ENCODE measurements at regions not wholly inside any gene's neighbourhood (a gene's known extent, or its start where the extent isn't known, plus 50 kb on each side); places are given as distances from the start of the nearest gene placed in this dataset.

DNA sequence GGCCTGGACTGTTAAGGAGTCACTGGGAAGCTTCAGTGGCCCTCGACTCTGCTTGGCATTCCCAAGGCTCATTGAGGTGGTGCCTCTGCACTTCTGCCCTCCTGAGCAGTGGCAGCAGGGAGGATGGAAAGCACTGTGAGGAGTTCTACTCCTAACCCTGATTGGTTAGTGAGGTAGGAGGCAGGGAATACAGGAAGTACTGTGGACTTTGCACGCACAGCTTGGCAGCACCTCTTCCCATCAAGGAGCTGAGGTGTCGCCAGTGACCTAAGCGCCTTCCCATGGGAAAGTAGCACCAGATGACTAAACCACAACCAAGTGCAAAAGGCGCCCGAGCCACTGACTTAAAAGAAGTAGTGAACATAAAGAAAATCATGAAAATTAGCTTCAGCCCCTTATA is 152.5 kb upstream of the CADM1 start:
- TF ChIP-seq, protein P1, sequence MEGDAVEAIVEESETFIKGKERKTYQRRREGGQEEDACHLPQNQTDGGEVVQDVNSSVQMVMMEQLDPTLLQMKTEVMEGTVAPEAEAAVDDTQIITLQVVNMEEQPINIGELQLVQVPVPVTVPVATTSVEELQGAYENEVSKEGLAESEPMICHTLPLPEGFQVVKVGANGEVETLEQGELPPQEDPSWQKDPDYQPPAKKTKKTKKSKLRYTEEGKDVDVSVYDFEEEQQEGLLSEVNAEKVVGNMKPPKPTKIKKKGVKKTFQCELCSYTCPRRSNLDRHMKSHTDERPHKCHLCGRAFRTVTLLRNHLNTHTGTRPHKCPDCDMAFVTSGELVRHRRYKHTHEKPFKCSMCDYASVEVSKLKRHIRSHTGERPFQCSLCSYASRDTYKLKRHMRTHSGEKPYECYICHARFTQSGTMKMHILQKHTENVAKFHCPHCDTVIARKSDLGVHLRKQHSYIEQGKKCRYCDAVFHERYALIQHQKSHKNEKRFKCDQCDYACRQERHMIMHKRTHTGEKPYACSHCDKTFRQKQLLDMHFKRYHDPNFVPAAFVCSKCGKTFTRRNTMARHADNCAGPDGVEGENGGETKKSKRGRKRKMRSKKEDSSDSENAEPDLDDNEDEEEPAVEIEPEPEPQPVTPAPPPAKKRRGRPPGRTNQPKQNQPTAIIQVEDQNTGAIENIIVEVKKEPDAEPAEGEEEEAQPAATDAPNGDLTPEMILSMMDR (IDR thresholded peaks at IDR 0.05; ENCODE audit: insufficient read depth, low read depth, low read length), result no peak
- no peak for DNase-seq (ENCODE audit: low read depth)

GRCh38 chr11:115656041-115656440 is 151.8 kb upstream of the CADM1 start:
- no peak for DNase-seq (ENCODE audit: low read depth)
- TF ChIP-seq, protein P1 (IDR thresholded peaks at IDR 0.05; ENCODE audit: insufficient read depth, low read depth, low read length), result no peak
- no peak overlapping the region for H3K4me3 ChIP-seq (ENCODE audit: low read depth, low read length)

More for the DNA sequence above, 152.5 kb upstream of the CADM1 start:
- H3K4me3 ChIP-seq (ENCODE audit: low read depth, low read length), result no peak overlapping the region

DNA sequence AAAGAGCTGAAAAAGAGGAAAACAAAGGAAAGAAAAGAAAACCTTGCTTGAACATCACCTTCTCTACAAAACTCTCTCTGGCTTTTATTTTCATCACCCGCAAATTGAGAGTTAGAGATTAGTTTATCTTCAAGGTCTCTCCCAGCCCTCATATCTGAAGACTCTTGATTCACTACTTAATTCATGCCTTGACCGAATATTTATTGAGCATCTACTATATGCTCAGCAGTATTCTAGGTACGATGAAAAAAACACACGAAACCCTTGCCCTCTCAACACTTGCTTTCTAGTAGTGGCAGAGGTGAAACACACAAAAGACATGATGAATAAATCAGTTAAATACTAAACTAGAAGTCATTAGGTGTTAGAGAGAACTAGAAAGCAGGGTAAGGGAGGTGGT is 150.6 kb upstream of the CADM1 start:
- H3K4me3 ChIP-seq (ENCODE audit: low read depth, low read length), result no peak overlapping the region
- DNase-seq (ENCODE audit: low read depth), result no peak
- TF ChIP-seq, protein P1 (IDR thresholded peaks at IDR 0.05; ENCODE audit: insufficient read depth, low read depth, low read length), result no peak

GRCh38 chr11:115653926-115654325 is 149.7 kb upstream of the CADM1 start:
- DNase-seq (ENCODE audit: low read depth), result peak; percentile 58
- TF ChIP-seq, protein P1 (IDR thresholded peaks at IDR 0.05; ENCODE audit: insufficient read depth, low read depth, low read length), result no peak

DNA sequence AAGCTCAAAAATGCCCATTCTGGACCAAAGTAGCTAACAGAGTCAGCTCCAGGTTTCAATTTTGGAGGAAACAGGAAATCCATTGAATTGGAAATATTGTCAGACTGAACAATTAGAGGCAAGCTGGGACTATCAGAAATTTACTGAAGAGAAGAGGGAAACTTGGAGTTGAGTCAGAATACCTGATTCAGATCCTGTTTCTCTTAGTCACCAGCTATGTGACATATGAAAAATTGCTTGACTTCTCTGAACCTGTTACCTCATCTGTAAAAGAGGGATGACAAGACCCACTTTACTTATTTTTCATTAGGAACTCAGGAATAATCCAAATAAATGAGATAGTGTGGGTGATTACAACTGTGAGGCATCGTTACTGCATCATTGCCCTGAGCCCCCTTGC is 148.9 kb upstream of the CADM1 start:
- DNase-seq (ENCODE audit: low read depth), result no peak
- no peak overlapping the region for H3K4me3 ChIP-seq (ENCODE audit: low read depth, low read length)
- TF ChIP-seq, protein P1 (IDR thresholded peaks at IDR 0.05; ENCODE audit: insufficient read depth, low read depth, low read length), result no peak

More at GRCh38 chr11:115653926-115654325, 149.7 kb upstream of the CADM1 start:
- no peak overlapping the region for H3K4me3 ChIP-seq (ENCODE audit: low read depth, low read length)

DNA sequence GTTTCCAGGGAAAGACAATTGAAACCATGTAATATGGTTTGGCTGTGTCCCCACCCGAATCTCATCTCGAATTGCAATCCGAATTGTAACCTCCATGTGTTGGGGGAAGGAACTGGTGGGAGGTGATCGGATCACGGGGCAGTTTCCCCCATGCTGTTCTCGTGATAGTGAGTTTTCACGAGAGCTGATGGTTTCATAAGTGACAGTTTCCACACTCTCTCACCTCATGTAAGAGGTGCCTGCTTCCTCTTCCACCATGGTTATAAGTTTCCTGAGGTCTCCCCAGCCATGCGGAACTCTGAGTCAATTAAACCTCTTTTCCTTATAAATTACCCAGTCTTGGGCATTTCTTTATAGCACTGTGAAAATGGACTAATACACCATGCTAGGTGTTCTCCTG is 148.3 kb upstream of the CADM1 start:
- TF ChIP-seq, protein P1 (IDR thresholded peaks at IDR 0.05; ENCODE audit: insufficient read depth, low read depth, low read length), result no peak
- H3K4me3 ChIP-seq (ENCODE audit: low read depth, low read length), result no peak overlapping the region
- DNase-seq (ENCODE audit: low read depth), result no peak

DNA sequence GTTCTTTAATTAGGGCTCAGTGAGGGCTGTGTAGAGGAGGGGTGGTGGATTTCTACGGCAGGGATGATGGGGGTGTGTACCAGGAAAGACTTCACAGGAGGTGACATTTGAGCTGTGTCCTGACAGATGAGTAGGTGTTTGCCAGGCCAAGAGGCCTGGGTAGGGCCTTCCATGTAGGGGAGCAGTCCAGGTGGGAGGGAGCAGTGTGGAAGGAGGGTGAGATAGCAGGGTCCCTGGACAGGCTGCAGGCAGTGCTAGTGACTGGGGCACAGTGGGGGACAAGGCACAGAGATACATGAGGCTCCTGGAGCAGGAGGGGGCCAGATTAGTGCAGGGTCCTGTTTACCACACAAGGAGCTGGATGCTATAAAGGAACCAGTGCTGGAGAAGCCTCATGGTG is 147.9 kb upstream of the CADM1 start:
- TF ChIP-seq, protein P1 (IDR thresholded peaks at IDR 0.05; ENCODE audit: insufficient read depth, low read depth, low read length), result no peak
- DNase-seq (ENCODE audit: low read depth), result no peak
- H3K4me3 ChIP-seq (ENCODE audit: low read depth, low read length), result no peak overlapping the region
